ENCODE measurements at regions not wholly inside any gene's neighbourhood (a gene's known extent, or its start where the extent isn't known, plus 50 kb on each side); places are given as distances from the start of the nearest gene placed in this dataset.

DNA sequence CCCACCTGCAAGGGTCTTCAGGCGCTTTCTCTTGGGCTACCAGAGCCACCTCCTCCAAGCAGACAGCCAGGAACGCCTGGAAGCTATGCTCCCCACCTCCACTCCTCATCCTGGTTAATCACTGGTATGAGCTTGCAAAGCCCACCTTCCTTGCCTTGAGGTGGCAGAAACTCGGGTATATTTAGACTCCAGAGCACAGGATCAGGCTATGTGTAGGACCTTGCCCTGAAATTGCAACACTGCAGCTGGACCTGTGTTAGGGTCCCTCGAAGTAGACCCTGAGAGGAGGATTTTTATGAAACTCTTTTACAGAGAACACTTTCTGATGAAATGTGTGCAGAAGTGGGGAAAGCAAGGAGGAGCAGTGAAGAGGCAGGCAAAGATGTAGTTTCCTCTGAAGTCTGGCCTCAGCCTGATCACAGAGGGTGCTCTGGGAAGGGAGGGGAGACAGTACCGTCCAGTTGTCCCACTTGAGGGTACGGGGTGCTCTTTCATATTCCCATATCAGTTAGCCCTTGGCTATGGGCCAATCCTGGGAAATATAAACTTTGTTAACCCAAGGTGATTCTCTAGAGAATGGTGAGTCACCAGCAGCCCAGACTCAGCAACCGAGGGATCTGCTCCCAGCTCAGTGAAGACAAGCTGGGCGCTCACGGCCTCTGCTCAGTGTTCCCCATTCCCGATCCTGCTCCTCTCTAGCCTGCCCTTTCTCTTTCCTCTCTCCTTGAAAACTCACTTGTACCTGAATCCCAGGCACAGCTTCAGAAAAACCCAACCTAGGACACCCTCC is 157.9 kb downstream of the UQCRFS1 start:
- no peak for DNase-seq (ENCODE audit: extremely low spot score)
- TF ChIP-seq, protein P1, sequence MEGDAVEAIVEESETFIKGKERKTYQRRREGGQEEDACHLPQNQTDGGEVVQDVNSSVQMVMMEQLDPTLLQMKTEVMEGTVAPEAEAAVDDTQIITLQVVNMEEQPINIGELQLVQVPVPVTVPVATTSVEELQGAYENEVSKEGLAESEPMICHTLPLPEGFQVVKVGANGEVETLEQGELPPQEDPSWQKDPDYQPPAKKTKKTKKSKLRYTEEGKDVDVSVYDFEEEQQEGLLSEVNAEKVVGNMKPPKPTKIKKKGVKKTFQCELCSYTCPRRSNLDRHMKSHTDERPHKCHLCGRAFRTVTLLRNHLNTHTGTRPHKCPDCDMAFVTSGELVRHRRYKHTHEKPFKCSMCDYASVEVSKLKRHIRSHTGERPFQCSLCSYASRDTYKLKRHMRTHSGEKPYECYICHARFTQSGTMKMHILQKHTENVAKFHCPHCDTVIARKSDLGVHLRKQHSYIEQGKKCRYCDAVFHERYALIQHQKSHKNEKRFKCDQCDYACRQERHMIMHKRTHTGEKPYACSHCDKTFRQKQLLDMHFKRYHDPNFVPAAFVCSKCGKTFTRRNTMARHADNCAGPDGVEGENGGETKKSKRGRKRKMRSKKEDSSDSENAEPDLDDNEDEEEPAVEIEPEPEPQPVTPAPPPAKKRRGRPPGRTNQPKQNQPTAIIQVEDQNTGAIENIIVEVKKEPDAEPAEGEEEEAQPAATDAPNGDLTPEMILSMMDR (IDR thresholded peaks at IDR 0.05; ENCODE audit: control extremely low read depth, extremely low read depth, low read depth, missing control alignments): no peak
- CTCF ChIA-PET: no interaction called here
- POLR2A ChIA-PET: no interaction called here

DNA sequence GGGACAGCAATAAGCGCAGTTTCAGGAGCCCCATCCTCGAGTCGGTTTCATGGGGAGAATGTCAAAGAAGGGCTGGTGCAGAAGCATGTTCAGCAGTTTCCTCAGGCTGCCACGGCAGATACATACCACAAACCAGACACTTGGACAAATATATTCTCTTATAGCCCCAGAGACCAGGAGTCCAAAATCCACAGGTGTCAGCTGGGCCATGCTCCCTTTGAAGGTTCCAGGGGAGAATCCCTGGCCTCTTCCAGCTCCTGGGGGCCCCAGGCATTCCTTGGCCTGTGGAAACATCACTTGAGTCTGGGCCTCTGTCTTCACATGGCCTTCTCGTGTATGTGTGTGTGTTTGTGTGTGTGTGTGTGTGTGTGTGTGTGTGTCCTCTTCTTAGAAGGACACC is 164.1 kb downstream of the UQCRFS1 start:
- DNase-seq (ENCODE audit: extremely low spot score): no peak
- POLR2A ChIA-PET: no interaction called here
- CTCF ChIA-PET: no interaction called here
- TF ChIP-seq, protein P1 (IDR thresholded peaks at IDR 0.05; ENCODE audit: control extremely low read depth, extremely low read depth, low read depth, missing control alignments): no peak

DNA sequence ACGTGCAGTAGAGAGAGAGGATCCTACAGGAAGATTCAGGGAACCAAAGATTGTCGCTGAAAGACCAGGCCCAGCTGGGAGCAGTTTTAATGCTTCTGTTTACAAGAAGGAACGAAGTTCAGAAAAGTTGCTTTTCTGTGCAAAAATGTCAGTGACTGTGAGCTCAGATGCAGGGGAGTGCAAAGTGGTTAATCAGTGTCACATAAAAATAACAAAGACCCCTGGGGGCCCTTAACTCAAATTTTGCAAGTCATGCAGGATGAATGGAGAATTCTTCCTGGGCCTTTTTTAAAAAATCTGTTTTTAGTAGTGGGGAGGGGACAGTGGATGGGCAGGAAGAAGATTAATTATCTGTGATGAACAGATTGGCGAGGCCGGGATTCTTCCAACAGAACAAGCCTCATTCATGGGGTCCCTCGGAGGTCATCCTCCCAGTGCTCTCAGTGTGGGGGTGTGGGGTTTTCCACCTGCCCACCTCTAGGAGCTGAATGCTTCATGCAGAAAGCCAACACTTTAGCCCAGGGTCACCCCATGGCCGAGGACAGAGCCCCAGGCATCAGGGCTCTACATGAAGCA is 167.2 kb downstream of the UQCRFS1 start:
- TF ChIP-seq, protein P1 (IDR thresholded peaks at IDR 0.05; ENCODE audit: control extremely low read depth, extremely low read depth, low read depth, missing control alignments): no peak

DNA sequence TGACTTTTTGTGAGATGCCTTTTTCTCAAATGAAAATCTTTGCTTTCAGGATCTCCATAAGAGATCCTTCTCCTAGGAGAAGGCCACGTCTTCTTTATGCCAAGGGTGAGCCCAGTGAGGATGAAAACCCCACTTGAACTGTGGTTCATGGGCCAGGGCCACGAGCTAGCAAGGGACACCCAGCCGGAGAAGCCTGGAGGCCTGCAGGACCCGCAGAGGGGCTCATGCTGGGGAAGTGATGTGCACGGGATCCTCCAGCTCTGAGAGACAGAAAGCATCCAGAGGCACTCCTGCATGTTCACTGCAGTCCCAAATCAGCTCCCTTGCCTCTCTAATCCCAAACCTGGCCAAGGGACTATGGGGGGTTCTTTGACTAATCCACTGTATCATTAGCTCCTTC is 168.9 kb downstream of the UQCRFS1 start:
- ChIA-PET CTCF (no interaction called here), POLR2A (no interaction called here)
- TF ChIP-seq, protein P1 (IDR thresholded peaks at IDR 0.05; ENCODE audit: control extremely low read depth, extremely low read depth, low read depth, missing control alignments): no peak
- DNase-seq (ENCODE audit: extremely low spot score): no peak

More for the DNA sequence above, 167.2 kb downstream of the UQCRFS1 start:
- CTCF ChIA-PET: no interaction called here
- POLR2A ChIA-PET: no interaction called here
- DNase-seq (ENCODE audit: extremely low spot score): no peak

DNA sequence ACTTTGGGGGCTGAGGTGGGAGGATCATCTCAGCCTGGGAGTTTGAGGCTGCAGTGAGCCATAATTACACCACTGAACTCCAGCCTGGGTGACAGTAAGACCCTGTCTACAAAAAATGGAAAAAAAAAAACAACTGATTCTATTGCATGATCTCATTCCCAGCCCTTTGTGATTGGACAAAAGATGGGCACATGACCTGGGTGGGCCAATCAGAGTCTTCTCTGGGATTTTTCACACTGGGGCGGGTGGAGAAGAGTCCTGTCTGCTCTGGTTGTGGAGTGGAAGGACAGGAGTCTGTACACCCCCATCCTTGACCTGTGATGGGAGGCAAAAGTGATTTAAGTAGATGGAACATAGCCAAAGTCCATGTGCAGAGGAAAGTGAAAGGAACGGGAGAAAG is 170.5 kb downstream of the UQCRFS1 start:
- TF ChIP-seq, protein P1 (IDR thresholded peaks at IDR 0.05; ENCODE audit: control extremely low read depth, extremely low read depth, low read depth, missing control alignments): no peak
- DNase-seq (ENCODE audit: extremely low spot score): no peak
- CTCF ChIA-PET: no interaction called here
- POLR2A ChIA-PET: no interaction called here

DNA sequence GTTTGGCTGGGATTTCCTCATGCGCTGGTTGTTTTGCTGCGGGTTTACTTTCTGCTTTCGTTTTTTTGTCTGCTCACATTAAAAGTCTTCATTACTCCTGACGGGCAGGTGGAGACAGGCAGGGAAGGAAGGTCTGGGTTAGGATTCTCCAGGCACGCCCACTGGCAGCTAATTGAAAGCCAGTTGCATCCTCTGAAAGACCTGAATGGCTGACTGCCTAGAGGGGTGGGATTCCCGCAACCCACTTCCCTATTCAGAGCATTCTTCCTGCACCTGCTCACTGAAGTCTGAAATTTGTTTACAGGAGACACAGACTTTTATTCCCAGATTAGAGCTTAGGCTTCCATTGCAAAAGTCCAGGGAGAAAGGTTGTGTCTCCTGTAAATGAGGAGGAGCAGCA is 172.0 kb downstream of the UQCRFS1 start:
- no peak for DNase-seq (ENCODE audit: extremely low spot score)
- TF ChIP-seq, protein P1 (IDR thresholded peaks at IDR 0.05; ENCODE audit: control extremely low read depth, extremely low read depth, low read depth, missing control alignments): no peak
- POLR2A ChIA-PET: no interaction called here
- CTCF ChIA-PET: no interaction called here
